GM12878 (cell line): ENCODE measurements at regions not wholly inside any gene's neighbourhood (a gene's known extent, or its start where the extent isn't known, plus 50 kb on each side); places are given as distances from the start of the nearest gene placed in this dataset.

Experiments
- ATAC-seq: fragments of 200-7000 bp; cut with Tn5 transposase; 3 replicates; pipeline ENCODE4 v1.9.1; 2020; ENCODE audit warnings: mild to moderate bottlenecking, moderate library complexity
- BruUV-seq: library from RNA; stranded (reverse); fragments of 400-500 nt; replicated peaks from 2 replicates; lab custom pipeline; 2021; lab: Mats Ljungman, UMichigan
- CTCF ChIA-PET: fragments of 300-600 bp; sonication (Branson Sonifier 250); formaldehyde crosslinking; extraction: SDS; loops from one replicate; lab custom pipeline; 2021; ENCODE audit warnings: inconsistent platforms; lab: Yijun Ruan, JAX
- POLR2A ChIA-PET: fragments of 350-600 bp; formaldehyde crosslinking; extraction: SDS; loops from one replicate; lab custom pipeline; 2021; ENCODE audit warnings: inconsistent platforms; lab: Charles Lee
- RAD21 ChIA-PET: fragments of 300-600 bp; sonication (Branson Sonifier 250); formaldehyde crosslinking; loops from one replicate; lab custom pipeline; 2023; ENCODE audit warnings: antibody characterized with exemption; ENCODE audit not compliant: unreplicated experiment; lab: Charles Lee
- SMC1A ChIA-PET: fragments of 300-600 bp; sonication (Branson Sonifier 250); formaldehyde crosslinking; loops from one replicate; lab custom pipeline; 2023; ENCODE audit not compliant: unreplicated experiment, uncharacterized antibody; lab: Charles Lee
- DNase-seq: peaks from one replicate; pipeline ENCODE4 v3.0.0-alpha.2; 2011; ENCODE audit warnings: low read depth, low spot score
- FAIRE-seq: peaks from 3 replicates; lab custom pipeline; 2011; peaks lifted over from hg19 to GRCh38; lab: Jason Lieb, UNC
- H2AFZ ChIP-seq: 2 replicates; pipeline ENCODE4 v1.6.0; 2011; ENCODE audit warnings: low read depth, low read length, control low read depth; ENCODE audit not compliant: control insufficient read depth
- H3K27ac ChIP-seq: 2 replicates; pipeline ENCODE4 v1.5.1; 2011; ENCODE audit warnings: control low read depth; ENCODE audit not compliant: control insufficient read depth, insufficient read depth
- H3K27me3 ChIP-seq, 2 experiments: replicated peaks in 1 of 2; 2 replicates each; pipeline versions ENCODE4 v1.6.0 to v1.6.1; 2011; ENCODE audit warnings: low read length in 1 of 2; ENCODE audit not compliant: control insufficient read depth in 2 of 2, insufficient read depth in 2 of 2
- H3K36me3 ChIP-seq, 2 experiments: 2 replicates each; pipeline ENCODE4 v1.5.1; 2011; ENCODE audit warnings: low read length in 1 of 2; ENCODE audit not compliant: control insufficient read depth in 2 of 2, insufficient read depth in 2 of 2
- H3K4me1 ChIP-seq: 2 replicates; pipeline ENCODE4 v1.6.1; 2011; ENCODE audit warnings: mild to moderate bottlenecking, low read length, moderate library complexity, mixed read lengths; ENCODE audit not compliant: control insufficient read depth, insufficient read depth
- H3K4me2 ChIP-seq: 2 replicates; pipeline ENCODE4 v1.6.0; 2011; ENCODE audit warnings: control low read depth; ENCODE audit not compliant: control insufficient read depth, insufficient read depth
- H3K4me3 ChIP-seq: fragments of 200-600 bp; sonication (generic); 2 replicates; pipeline ENCODE4 v1.5.1; 2016
- H3K79me2 ChIP-seq: 2 replicates; pipeline ENCODE4 v1.6.0; 2011; ENCODE audit warnings: low read length; ENCODE audit not compliant: control insufficient read depth, insufficient read depth
- H3K9ac ChIP-seq: 2 replicates; pipeline ENCODE4 v1.8.0; 2011; ENCODE audit warnings: low read length, control low read depth, mixed read lengths; ENCODE audit not compliant: control insufficient read depth, insufficient read depth
- H3K9me3 ChIP-seq: replicated peaks from 3 replicates; pipeline ENCODE4 v1.5.1; 2011; ENCODE audit warnings: mild to moderate bottlenecking, low read length; ENCODE audit not compliant: control insufficient read depth, insufficient read depth
- H4K20me1 ChIP-seq: 2 replicates; pipeline ENCODE4 v1.6.0; 2011; ENCODE audit not compliant: control insufficient read depth, insufficient read depth
- DPF2 ChIP-seq: fragments of 450-650 bp; IDR thresholded peaks from 2 replicates; pipeline ENCODE4 v1.6.1; 2017; ENCODE audit warnings: mild to moderate bottlenecking
- EED ChIP-seq: sonication (generic); IDR thresholded peaks from 2 replicates; pipeline ENCODE4 v1.6.1; 2016; ENCODE audit warnings: antibody characterized with exemption, low read depth
- ETV6 ChIP-seq, 2 experiments: fragments of 450-650 bp in 1 of 2; IDR thresholded peaks in 1 of 2; conservative IDR thresholded peaks in 1 of 2; 2 replicates each; pipeline ENCODE4 v1.6.1; 2014; ENCODE audit warnings: antibody characterized with exemption in 1 of 2, borderline replicate concordance in 1 of 2, low read depth in 1 of 2, mild to moderate bottlenecking in 1 of 2, moderate library complexity in 1 of 2
- HDAC2 ChIP-seq: fragments of 200-600 bp; sonication (generic); IDR thresholded peaks from 2 replicates; pipeline ENCODE4 v1.6.1; 2017
- HDAC6 ChIP-seq: fragments of 200-600 bp; sonication (generic); IDR thresholded peaks from one replicate; pipeline ENCODE4 v1.8.0; 2017; ENCODE audit warnings: antibody characterized with exemption; ENCODE audit not compliant: unreplicated experiment
- MTA2 ChIP-seq: fragments of 450-650 bp; IDR thresholded peaks from 2 replicates; pipeline ENCODE4 v1.6.1; 2016; ENCODE audit warnings: low read depth, mild to moderate bottlenecking, moderate library complexity
- NFYB ChIP-seq: IDR thresholded peaks from 2 replicates; pipeline ENCODE4 v1.6.1; 2011; ENCODE audit warnings: low read depth, mild to moderate bottlenecking, low read length, improper control_type of control experiment, moderate library complexity; ENCODE audit not compliant: insufficient read depth
- RAD21 ChIP-seq: IDR thresholded peaks from 2 replicates; pipeline ENCODE4 v1.6.1; 2011; ENCODE audit warnings: mild to moderate bottlenecking, low read depth, low read length, moderate library complexity; ENCODE audit not compliant: insufficient read depth
- RELB ChIP-seq: fragments of 450-650 bp; IDR thresholded peaks from 2 replicates; pipeline ENCODE4 v1.6.1; 2017; ENCODE audit warnings: low read depth, mild to moderate bottlenecking, moderate library complexity
- SKIL ChIP-seq: fragments of 450-650 bp; IDR thresholded peaks from 2 replicates; pipeline ENCODE4 v1.6.1; 2017; ENCODE audit warnings: mild to moderate bottlenecking, low read depth, inconsistent platforms; ENCODE audit not compliant: poor library complexity, severe bottlenecking
- SREBF1 ChIP-seq: IDR thresholded peaks from 2 replicates; pipeline ENCODE4 v1.6.1; 2012; ENCODE audit warnings: mild to moderate bottlenecking, low read length
- SUZ12 ChIP-seq: fragments of 200-600 bp; sonication (generic); IDR thresholded peaks from one replicate; pipeline ENCODE4 v1.6.1; 2018; ENCODE audit warnings: antibody characterized with exemption, mild to moderate bottlenecking; ENCODE audit not compliant: unreplicated experiment
- YBX1 ChIP-seq: fragments of 450-650 bp; IDR thresholded peaks from 2 replicates; pipeline ENCODE4 v1.6.1; 2016; ENCODE audit warnings: antibody characterized with exemption
- ZNF24 ChIP-seq: fragments of 450-650 bp; IDR thresholded peaks from 2 replicates; pipeline ENCODE4 v1.6.1; 2017; ENCODE audit warnings: antibody characterized with exemption, mild to moderate bottlenecking
- WGBS: methylation state at CpG from one replicate; pipeline ENCODE4 v1.1.6; 2016; ENCODE audit warnings: low lambda C conversion rate; ENCODE audit not compliant: insufficient replicate concordance, insufficient coverage; ENCODE audit errors: missing lambda C conversion rate; 5-methylcytosine and 5-hydroxymethylcytosine counted together
- in situ Hi-C: fragments of 300-500 bp; cut with MboI; formaldehyde crosslinking; loops from 9 replicates; pipeline ENCODE4 v1.14.3; 2018; ENCODE audit warnings: mixed read lengths
- intact Hi-C: fragments of 100-400 bp; cut with micrococcal nuclease; formaldehyde crosslinking; loops from one replicate; pipeline ENCODE4 v1.14.2; 2022; ENCODE audit not compliant: unreplicated experiment

- H3K4me1 ChIP-seq = no peaks in the 10 kb centered on the region
- ChIA-PET RAD21 (no interaction called here), SMC1A (no interaction called here), POLR2A (no interaction called here), CTCF (no interaction called here)
- H3K36me3 ChIP-seq = no peaks in the 10 kb centered on the region
- ATAC-seq = no peak
- no peaks in the 10 kb centered on the region for H4K20me1 ChIP-seq
- no peak overlapping the region for H3K27ac ChIP-seq
- intact Hi-C loops (no loop called here), in situ Hi-C loops (no loop called here)
- H3K27me3 ChIP-seq = no peaks in the 10 kb centered on the region
- no peak overlapping the region for H3K4me2 ChIP-seq
- no peak for DNase-seq
- H3K9ac ChIP-seq = no peak overlapping the region
- WGBS = 0% methylated on average over 1 of the region's 1 CpG
- no peak overlapping the region for H2AFZ ChIP-seq
- no peaks in the 10 kb centered on the region for H3K79me2 ChIP-seq
- no TSS peak for BruUV-seq
- FAIRE-seq = no peak
- TF ChIP-seq DPF2 = no peak
- TF ChIP-seq MTA2 = no peak
- TF ChIP-seq HDAC6 = no peak
- H3K9me3 ChIP-seq = no peaks in the 10 kb centered on the region
- H3K4me3 ChIP-seq = no peak overlapping the region
Observed at GRCh38 chr6:74941424-74941823, 264.4 kb downstream of the COL12A1 start.

GRCh38 chr6:74939721-74940620 lies 265.9 kb downstream of the COL12A1 start:
- ChIA-PET POLR2A (no interaction called here), SMC1A (interaction anchor here (0.9 to 1.2 kb wide), 2 partner anchors 24 to 531 kb away, joined by 3 read pairs; no protein-coding TSS in a partner anchor), CTCF (interaction anchor here (0.9 kb wide), 1 partner anchor 269 kb away, joined by 3 read pairs; no protein-coding TSS in a partner anchor), RAD21 (no interaction called here)
- Histone ChIP-seq H3K36me3 (no peaks in the 10 kb centered on the region), H4K20me1 (no peaks in the 10 kb centered on the region), H3K79me2 (no peaks in the 10 kb centered on the region), H3K27ac (no peak overlapping the region), H3K4me3 (no peak overlapping the region), H3K4me1 (no peaks in the 10 kb centered on the region), H3K9ac (no peak overlapping the region), H2AFZ (no peak overlapping the region), H3K27me3 (no peaks in the 10 kb centered on the region), H3K9me3 (no peaks in the 10 kb centered on the region), H3K4me2 (no peak overlapping the region)
- FAIRE-seq (no peak), ATAC-seq (no peak), DNase-seq (no peak)
- WGBS = 26% methylated on average over 4 of the region's 4 CpGs
- no TSS peak for BruUV-seq
- in situ Hi-C loops (no loop called here), intact Hi-C loops (loop anchor here (10.0 kb wide), 1 partner anchor 265 kb away; the partner anchor contains the start of gene COL12A1)
- TF ChIP-seq ZNF24 = no peak
- TF ChIP-seq HDAC2 = no peak
- TF ChIP-seq NFYB = no peak
- TF ChIP-seq RELB = no peak
- no peak for TF ChIP-seq RAD21
- no peak for TF ChIP-seq EED
- no peak for TF ChIP-seq SKIL
- no peak for TF ChIP-seq SUZ12
- no peak for TF ChIP-seq YBX1
- TF ChIP-seq SREBF1 = no peak
- no peak for TF ChIP-seq ETV6 (conservative IDR thresholded peaks at IDR 0.05 in 1 of 2, IDR thresholded peaks at IDR 0.05 in 1 of 2; ENCODE audit: borderline replicate concordance in 1 of 2, low read depth in 1 of 2)
